ENCODE measurements at regions not wholly inside any gene's neighbourhood (a gene's known extent, or its start where the extent isn't known, plus 50 kb on each side); places are given as distances from the start of the nearest gene placed in this dataset.

DNA sequence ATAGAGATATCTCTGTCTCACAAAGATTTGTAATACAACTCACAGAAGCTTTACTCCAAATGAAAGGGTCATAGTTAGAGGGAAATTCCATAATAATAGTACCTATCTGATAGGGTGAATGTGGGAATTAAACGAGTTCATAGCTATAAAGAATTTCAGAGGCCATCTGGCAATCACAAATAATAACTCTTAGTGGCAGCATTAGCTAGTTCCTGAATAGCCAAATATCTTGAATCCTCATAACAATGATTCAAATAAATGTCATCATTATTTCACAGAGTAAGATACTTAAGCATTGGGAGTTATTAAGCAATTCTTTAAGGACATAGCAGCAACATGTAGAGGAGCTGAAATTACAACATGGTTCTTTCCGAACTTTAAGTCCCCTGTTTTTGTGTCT, 1265.0 kb upstream of the PIK3C3 start:
- no peaks in the 10 kb centered on the region for H3K36me3 ChIP-seq
- no peak for TF ChIP-seq POLR2A (IDR thresholded peaks at IDR 0.05)
- TF ChIP-seq, protein P1, sequence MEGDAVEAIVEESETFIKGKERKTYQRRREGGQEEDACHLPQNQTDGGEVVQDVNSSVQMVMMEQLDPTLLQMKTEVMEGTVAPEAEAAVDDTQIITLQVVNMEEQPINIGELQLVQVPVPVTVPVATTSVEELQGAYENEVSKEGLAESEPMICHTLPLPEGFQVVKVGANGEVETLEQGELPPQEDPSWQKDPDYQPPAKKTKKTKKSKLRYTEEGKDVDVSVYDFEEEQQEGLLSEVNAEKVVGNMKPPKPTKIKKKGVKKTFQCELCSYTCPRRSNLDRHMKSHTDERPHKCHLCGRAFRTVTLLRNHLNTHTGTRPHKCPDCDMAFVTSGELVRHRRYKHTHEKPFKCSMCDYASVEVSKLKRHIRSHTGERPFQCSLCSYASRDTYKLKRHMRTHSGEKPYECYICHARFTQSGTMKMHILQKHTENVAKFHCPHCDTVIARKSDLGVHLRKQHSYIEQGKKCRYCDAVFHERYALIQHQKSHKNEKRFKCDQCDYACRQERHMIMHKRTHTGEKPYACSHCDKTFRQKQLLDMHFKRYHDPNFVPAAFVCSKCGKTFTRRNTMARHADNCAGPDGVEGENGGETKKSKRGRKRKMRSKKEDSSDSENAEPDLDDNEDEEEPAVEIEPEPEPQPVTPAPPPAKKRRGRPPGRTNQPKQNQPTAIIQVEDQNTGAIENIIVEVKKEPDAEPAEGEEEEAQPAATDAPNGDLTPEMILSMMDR (IDR thresholded peaks at IDR 0.05) = no peak
- H3K27ac ChIP-seq = no peak overlapping the region
- H3K4me3 ChIP-seq = no peak overlapping the region
- no peaks in the 10 kb centered on the region for H3K27me3 ChIP-seq
- no peaks in the 10 kb centered on the region for H3K4me1 ChIP-seq
- H3K9me3 ChIP-seq = no peaks in the 10 kb centered on the region
- DNase-seq = no peak

DNA sequence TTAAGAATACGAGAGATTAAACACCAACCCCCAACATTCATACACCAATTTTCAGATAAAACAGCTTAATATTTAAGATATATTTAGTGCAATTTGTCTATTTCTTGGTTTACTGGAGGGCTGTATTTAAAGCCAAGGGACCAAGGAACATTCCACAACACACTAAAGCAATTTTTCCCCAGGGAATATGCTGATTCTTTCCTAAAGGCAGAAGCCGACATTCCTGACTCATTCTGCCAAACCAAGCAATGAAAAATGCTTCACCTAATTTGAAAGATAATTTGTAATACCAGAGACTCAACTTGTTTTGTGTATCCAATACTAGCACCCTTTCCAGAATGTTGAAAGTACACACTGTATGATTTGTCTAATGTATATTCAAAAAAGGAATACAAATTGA, 1267.6 kb upstream of the PIK3C3 start:
- no peak for DNase-seq
- Histone ChIP-seq H3K36me3 (no peaks in the 10 kb centered on the region), H3K4me1 (no peaks in the 10 kb centered on the region), H3K9me3 (no peaks in the 10 kb centered on the region), H3K27me3 (no peaks in the 10 kb centered on the region), H3K27ac (no peak overlapping the region), H3K4me3 (no peak overlapping the region)
- TF ChIP-seq, protein P1 (IDR thresholded peaks at IDR 0.05) = no peak
- no peak for TF ChIP-seq POLR2A (IDR thresholded peaks at IDR 0.05)

DNA sequence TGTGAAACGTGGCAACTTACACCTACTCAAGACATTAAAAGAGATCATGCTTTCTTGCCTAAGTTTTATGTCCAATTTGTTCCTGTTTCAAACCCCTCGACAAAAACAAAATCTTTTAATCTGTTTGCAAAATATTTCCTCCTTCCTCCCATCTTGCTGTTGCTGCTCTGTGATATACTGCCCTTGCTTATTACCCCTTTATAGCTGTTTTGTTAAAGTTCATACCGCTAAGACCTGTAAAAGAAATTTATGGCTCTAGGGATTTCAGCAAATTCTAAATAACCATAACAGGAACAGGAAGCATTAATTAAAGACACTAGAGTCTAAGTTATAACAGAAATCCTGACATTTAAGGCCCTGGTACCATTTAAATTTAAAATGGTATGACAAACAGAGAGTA, 1268.2 kb upstream of the PIK3C3 start:
- Histone ChIP-seq H3K36me3 (no peaks in the 10 kb centered on the region), H3K27me3 (no peaks in the 10 kb centered on the region), H3K4me1 (no peaks in the 10 kb centered on the region), H3K4me3 (no peak overlapping the region), H3K27ac (no peak overlapping the region), H3K9me3 (no peaks in the 10 kb centered on the region)
- TF ChIP-seq, protein P1 (IDR thresholded peaks at IDR 0.05) = no peak
- TF ChIP-seq POLR2A (IDR thresholded peaks at IDR 0.05) = no peak
- no peak for DNase-seq

DNA sequence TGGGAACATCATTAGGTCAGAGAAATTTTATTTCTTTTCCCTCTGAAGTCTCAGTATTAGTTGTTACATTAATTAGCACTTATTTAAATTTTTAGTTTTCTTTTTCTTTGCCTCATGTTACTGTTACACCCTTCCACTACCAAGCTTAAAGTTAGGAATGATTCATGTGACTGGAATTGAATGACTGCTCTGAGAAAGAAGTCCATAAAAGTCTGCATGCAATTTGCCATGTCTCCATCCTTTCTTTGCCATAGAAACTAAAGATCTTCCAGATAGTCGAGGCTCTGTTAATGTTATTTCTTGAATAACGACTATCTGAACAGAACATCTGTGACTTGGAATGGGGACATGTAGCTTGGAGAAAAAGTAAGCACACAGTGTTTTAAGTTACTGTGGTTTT, 1269.8 kb upstream of the PIK3C3 start:
- no peak overlapping the region for H3K4me3 ChIP-seq
- no peaks in the 10 kb centered on the region for H3K9me3 ChIP-seq
- TF ChIP-seq, protein P1 (IDR thresholded peaks at IDR 0.05) = no peak
- no peak for TF ChIP-seq POLR2A (IDR thresholded peaks at IDR 0.05)
- H3K27me3 ChIP-seq = no peaks in the 10 kb centered on the region
- no peaks in the 10 kb centered on the region for H3K36me3 ChIP-seq
- no peak for DNase-seq
- no peaks in the 10 kb centered on the region for H3K4me1 ChIP-seq
- no peak overlapping the region for H3K27ac ChIP-seq

DNA sequence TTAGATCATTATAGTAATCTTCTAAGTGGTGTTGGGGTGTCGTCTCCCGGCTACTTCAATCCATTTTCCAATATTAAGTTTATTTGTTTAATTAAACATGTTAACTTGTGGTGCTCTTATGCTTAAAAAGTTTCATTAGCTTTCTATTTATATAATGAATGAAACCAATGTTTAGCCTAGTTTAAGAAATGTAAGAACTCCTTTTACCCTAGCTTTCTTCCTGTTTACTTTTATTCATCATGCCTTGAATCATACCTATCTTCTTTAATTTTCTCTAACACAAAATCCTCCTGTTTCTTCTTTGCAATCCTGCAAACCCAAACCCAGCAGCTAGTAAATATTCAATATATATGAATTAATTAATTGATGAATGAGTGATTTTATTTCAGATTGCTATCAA, 1276.7 kb upstream of the PIK3C3 start:
- no peak for TF ChIP-seq POLR2A (IDR thresholded peaks at IDR 0.05)
- TF ChIP-seq, protein P1 (IDR thresholded peaks at IDR 0.05) = no peak
- Histone ChIP-seq H3K36me3 (no peaks in the 10 kb centered on the region), H3K27ac (no peak overlapping the region)

DNA sequence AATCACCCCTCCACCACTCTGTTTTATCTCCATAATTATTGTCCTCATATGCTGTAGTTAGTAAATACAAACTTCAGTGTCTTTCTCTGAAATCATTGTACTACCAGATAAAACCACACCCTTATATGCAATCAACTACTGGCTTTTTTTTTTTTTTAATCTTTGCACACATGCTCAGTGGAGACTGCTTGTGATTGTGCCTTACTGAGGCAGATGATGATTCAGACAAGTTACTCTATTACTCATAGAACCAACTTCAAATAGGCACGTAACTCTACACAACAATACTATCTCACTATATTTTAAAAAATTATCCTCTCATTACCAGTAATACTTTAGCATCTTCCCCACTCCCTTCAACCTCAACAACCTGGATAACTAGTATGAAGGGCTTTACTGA, 1278.4 kb upstream of the PIK3C3 start:
- H3K9me3 ChIP-seq = no peaks in the 10 kb centered on the region
- DNase-seq = no peak
- H3K4me1 ChIP-seq = no peaks in the 10 kb centered on the region
- no peak overlapping the region for H3K27ac ChIP-seq
- H3K36me3 ChIP-seq = no peaks in the 10 kb centered on the region
- H3K4me3 ChIP-seq = no peak overlapping the region
- no peaks in the 10 kb centered on the region for H3K27me3 ChIP-seq
- no peak for TF ChIP-seq POLR2A (IDR thresholded peaks at IDR 0.05)
- TF ChIP-seq, protein P1 (IDR thresholded peaks at IDR 0.05) = no peak

More for the DNA sequence above, 1276.7 kb upstream of the PIK3C3 start:
- no peak overlapping the region for H3K4me3 ChIP-seq
- no peak for DNase-seq
- no peaks in the 10 kb centered on the region for H3K9me3 ChIP-seq
- H3K4me1 ChIP-seq = no peaks in the 10 kb centered on the region
- no peaks in the 10 kb centered on the region for H3K27me3 ChIP-seq

Data from Peyer's patch (tissue), 4 donors.